ENCODE measurements at regions not wholly inside any gene's neighbourhood (a gene's known extent, or its start where the extent isn't known, plus 50 kb on each side); places are given as distances from the start of the nearest gene placed in this dataset.

DNA sequence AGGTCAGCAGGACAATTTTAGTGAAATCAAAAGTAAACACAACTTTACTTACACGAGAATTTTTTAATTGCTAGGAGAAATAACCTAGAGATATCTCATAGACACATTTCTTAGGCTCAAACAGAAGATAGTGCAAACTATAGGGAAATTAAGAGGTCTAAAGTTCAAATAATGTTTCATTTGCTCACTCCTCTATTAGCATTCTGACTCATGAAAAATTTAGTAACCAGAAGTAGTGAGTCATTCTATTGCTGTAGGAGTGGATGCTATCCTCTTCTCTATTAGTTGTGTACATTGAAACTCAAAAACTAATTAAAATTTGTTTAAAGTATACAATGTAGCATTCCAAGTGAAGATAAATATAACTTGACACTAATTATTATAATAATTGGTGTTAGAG, 908.3 kb upstream of the TMEFF2 start:
- H2BK120ac ChIP-seq (replicated peaks; ENCODE audit: low read depth, low read length) = no peak overlapping the region
- no peak overlapping the region for H4K5ac ChIP-seq (ENCODE audit: insufficient read length, low read depth, low read length)
- DNase-seq (ENCODE audit: low read depth in 1 of 2, low spot score in 2 of 2) = no peak
- H3K18ac ChIP-seq (ENCODE audit: extremely low read depth, low read length) = no peak overlapping the region
- no peak for FAIRE-seq
- H2BK5ac ChIP-seq (ENCODE audit: low read depth, low read length) = no peak overlapping the region
- no peaks in the 10 kb centered on the region for H3K9me3 ChIP-seq (ENCODE audit: insufficient read depth in 2 of 2, low read depth in 1 of 2, low read length in 1 of 2)
- no peak overlapping the region for H2BK12ac ChIP-seq (ENCODE audit: low read depth, low read length)
- H3K23ac ChIP-seq (ENCODE audit: insufficient read length) = no peak overlapping the region
- H3K36me3 ChIP-seq (ENCODE audit: control insufficient read depth in 2 of 4, insufficient read depth in 4 of 4, low read length in 3 of 4) = no peaks in the 10 kb centered on the region
- 82% methylated on average over 1 of the region's 1 CpG; no CpG with 5 or more reads in 1 of the 2 experiments for WGBS, 2 experiments (ENCODE audit: extremely low coverage in 1 of 2, insufficient coverage in 1 of 2, insufficient read length in 1 of 2, insufficient replicate concordance in 2 of 2, low coverage in 1 of 2, low lambda C conversion rate in 2 of 2, missing lambda C conversion rate in 1 of 2)
- no peak overlapping the region for H2AFZ ChIP-seq (ENCODE audit: low read length)
- CTCF ChIA-PET (ENCODE audit: partially characterized antibody) = no interaction called here
- H3K56ac ChIP-seq (replicated peaks; ENCODE audit: insufficient read length, low read depth, low read length) = no peak overlapping the region
- H3K4me3 ChIP-seq (ENCODE audit: extremely low read depth in 1 of 4, insufficient read depth in 2 of 4, low read depth in 3 of 4, low read length in 4 of 4) = no peak overlapping the region
- H4K91ac ChIP-seq (replicated peaks; ENCODE audit: insufficient read length, low read length) = no peak overlapping the region
- no peak overlapping the region for H3K9ac ChIP-seq (replicated peaks in 1 of 4; ENCODE audit: extremely low read depth in 1 of 4, low read depth in 3 of 4, low read length in 3 of 4)
- no peaks in the 10 kb centered on the region for H3K79me2 ChIP-seq (ENCODE audit: control insufficient read depth in 1 of 2, insufficient read depth in 2 of 2, low read length in 2 of 2)
- H3K23me2 ChIP-seq (ENCODE audit: low read depth, low read length) = no peaks in the 10 kb centered on the region
- H3K4ac ChIP-seq (replicated peaks; ENCODE audit: insufficient read length, low read depth, low read length) = no peak overlapping the region
- H3K27me3 ChIP-seq (replicated peaks in 1 of 4; ENCODE audit: control insufficient read depth in 3 of 4, extremely low read depth in 1 of 4, insufficient read depth in 3 of 4, low read length in 3 of 4) = no peaks in the 10 kb centered on the region
- POLR2A ChIA-PET (ENCODE audit: partially characterized antibody) = no interaction called here
- no peak overlapping the region for H4K8ac ChIP-seq (ENCODE audit: extremely low read depth, insufficient read depth, low read length)
- H3K27ac ChIP-seq (ENCODE audit: low read depth, low read length) = no peak overlapping the region
- no peak overlapping the region for H2BK15ac ChIP-seq (ENCODE audit: low read length)
- H3K4me1 ChIP-seq (replicated peaks in 1 of 4; ENCODE audit: control insufficient read depth in 3 of 4, insufficient read depth in 4 of 4, low read length in 3 of 4) = no peaks in the 10 kb centered on the region
- H3K14ac ChIP-seq (ENCODE audit: insufficient read length) = no peak overlapping the region
- no peak overlapping the region for H2AK5ac ChIP-seq (ENCODE audit: low read depth, low read length)
- H4K20me1 ChIP-seq (replicated peaks in 1 of 2; ENCODE audit: control insufficient read depth in 1 of 2, insufficient read depth in 2 of 2, low read length in 2 of 2) = no peaks in the 10 kb centered on the region
- H3K79me1 ChIP-seq (ENCODE audit: low read depth, low read length) = no peaks in the 10 kb centered on the region
- H3K4me2 ChIP-seq (ENCODE audit: insufficient read depth in 1 of 2, low read depth in 2 of 2, low read length in 2 of 2) = no peak overlapping the region
- H2BK20ac ChIP-seq (ENCODE audit: low read length) = no peak overlapping the region
- TF ChIP-seq SIN3A (conservative IDR thresholded peaks at IDR 0.05 in 1 of 2, IDR thresholded peaks at IDR 0.05 in 1 of 2; ENCODE audit: low read depth in 1 of 2, low read length in 2 of 2) (no peak), RAD21 (IDR thresholded peaks at IDR 0.05 in 1 of 2, conservative IDR thresholded peaks at IDR 0.05 in 1 of 2; ENCODE audit: low read depth in 2 of 2, low read length in 2 of 2) (no peak), RNF2 (IDR thresholded peaks at IDR 0.05; ENCODE audit: borderline replicate concordance, low read depth, low read length, missing control alignments, poor library complexity, severe bottlenecking) (no peak), NRF1 (IDR thresholded peaks at IDR 0.05; ENCODE audit: low read depth, low read length) (no peak), KDM1A (IDR thresholded peaks at IDR 0.05; ENCODE audit: borderline replicate concordance, low read length) (no peak)
